HepG2 (cell line): ENCODE measurements at regions not wholly inside any gene's neighbourhood (a gene's known extent, or its start where the extent isn't known, plus 50 kb on each side); places are given as distances from the start of the nearest gene placed in this dataset.

Experiments used
- ATAC-seq: fragments of 200-7000 bp; cut with Tn5 transposase; 3 replicates; pipeline ENCODE4 v1.9.1; 2020; ENCODE audit warnings: mild to moderate bottlenecking, moderate library complexity
- BruUV-seq: library from RNA; stranded (reverse); fragments of 400-500 nt; replicated peaks from 2 replicates; lab custom pipeline; 2021; lab: Mats Ljungman, UMichigan
- CTCF ChIA-PET: fragments of 300-600 bp; formaldehyde crosslinking; extraction: SDS; loops from one replicate; lab custom pipeline; 2021; ENCODE audit warnings: low total read pairs, inconsistent platforms, low intra/inter-chr PET ratio; lab: Yijun Ruan, JAX
- POLR2A ChIA-PET: fragments of 350-600 bp; sonication (Branson Sonifier 250); formaldehyde crosslinking; loops from one replicate; lab custom pipeline; 2020; ENCODE audit warnings: antibody characterized with exemption, inconsistent platforms; lab: Yijun Ruan, JAX
- DNase-seq: peaks from one replicate; pipeline ENCODE4 v3.0.0-alpha.2; 2015; ENCODE audit warnings: low spot score
- FAIRE-seq: peaks from 3 replicates; lab custom pipeline; 2011; peaks lifted over from hg19 to GRCh38; lab: Jason Lieb, UNC
- H2AFZ ChIP-seq: one replicate; pipeline ENCODE4 v1.6.1; 2011; ENCODE audit warnings: low read length, inconsistent platforms
- H3K27ac ChIP-seq: fragments of 300-600 bp; 3 replicates; pipeline ENCODE4 v1.8.0; 2011; ENCODE audit warnings: mixed run types, mild to moderate bottlenecking, mixed read lengths, low read length, inconsistent platforms; ENCODE audit not compliant: insufficient read depth; ENCODE audit errors: extremely low read length
- H3K27me3 ChIP-seq, 2 experiments: fragments of 200-600 bp in 1 of 2; 2 replicates in 1 of 2; 3 replicates in 1 of 2; pipeline versions ENCODE4 v1.6.0 to v1.8.0; 2011; ENCODE audit warnings: low read length in 2 of 2, mild to moderate bottlenecking in 2 of 2, moderate library complexity in 2 of 2, inconsistent platforms in 1 of 2; ENCODE audit not compliant: insufficient read depth in 2 of 2, control insufficient read depth in 1 of 2
- H3K36me3 ChIP-seq, 2 experiments: fragments of 200-600 bp in 1 of 2; replicated peaks in 1 of 2; 2 replicates in 1 of 2; 3 replicates in 1 of 2; pipeline versions ENCODE4 v1.5.1 to v1.8.0; 2011; ENCODE audit warnings: low read length in 2 of 2, inconsistent platforms in 1 of 2; ENCODE audit not compliant: insufficient read depth in 2 of 2, control insufficient read depth in 1 of 2
- H3K4me1 ChIP-seq: 2 replicates; pipeline ENCODE4 v1.5.1; 2012; ENCODE audit warnings: low read length, inconsistent platforms; ENCODE audit not compliant: insufficient read depth
- H3K4me2 ChIP-seq: 2 replicates; pipeline ENCODE4 v1.6.0; 2011; ENCODE audit warnings: low read depth, low read length, inconsistent platforms
- H3K4me3 ChIP-seq, 3 experiments: fragments of 200-600 bp in 1 of 3; sonication (generic), shearing (Covaris generic) in 1 of 3; replicated peaks in 1 of 3; 2 replicates each; pipeline ENCODE4 v1.5.1; 2011 to 2016; ENCODE audit warnings: low read length in 3 of 3, inconsistent platforms in 2 of 3, low read depth in 2 of 3, mild to moderate bottlenecking in 2 of 3, control low read depth in 1 of 3, mixed read lengths in 1 of 3; ENCODE audit not compliant: insufficient read depth in 1 of 3
- H3K79me2 ChIP-seq: one replicate; pipeline ENCODE4 v1.6.1; 2011; ENCODE audit warnings: low read length, inconsistent platforms; ENCODE audit not compliant: insufficient read depth
- H3K9ac ChIP-seq: 2 replicates; pipeline ENCODE4 v1.6.0; 2011; ENCODE audit warnings: mild to moderate bottlenecking, low read depth, low read length, inconsistent platforms; ENCODE audit not compliant: insufficient read depth
- H3K9me3 ChIP-seq: 2 replicates; pipeline ENCODE4 v1.5.1; 2012; ENCODE audit warnings: mild to moderate bottlenecking, low read length
- H4K20me1 ChIP-seq: 2 replicates; pipeline ENCODE4 v1.6.0; 2011; ENCODE audit warnings: inconsistent platforms, mild to moderate bottlenecking, low read length, moderate library complexity; ENCODE audit not compliant: insufficient read depth
- EED ChIP-seq: sonication (generic); formaldehyde crosslinking; IDR thresholded peaks from 2 replicates; pipeline ENCODE4 v1.5.0; 2020; ENCODE audit warnings: mild to moderate bottlenecking, missing genetic modification reagents
- MAZ ChIP-seq, 2 experiments: sonication (generic) in 1 of 2; formaldehyde crosslinking in 1 of 2; IDR thresholded peaks; 2 replicates each; pipeline versions ENCODE4 v1.5.0 to v1.6.1; 2012 to 2020; ENCODE audit warnings: low read depth in 2 of 2, mild to moderate bottlenecking in 2 of 2, borderline replicate concordance in 1 of 2, improper control_type of control experiment in 1 of 2, low read length in 1 of 2, missing genetic modification reagents in 1 of 2, moderate library complexity in 1 of 2
- NR2F6 ChIP-seq, 2 experiments: IDR thresholded peaks; 2 replicates each; pipeline ENCODE4 v1.6.1; 2016; ENCODE audit warnings: antibody characterized with exemption in 1 of 2, mild to moderate bottlenecking in 1 of 2
- PRMT3 ChIP-seq: sonication (generic); formaldehyde crosslinking; IDR thresholded peaks from 2 replicates; pipeline ENCODE4 v1.8.1; 2022; ENCODE audit warnings: low read depth, mild to moderate bottlenecking, moderate library complexity, missing genetic modification reagents, borderline replicate concordance
- SIN3A ChIP-seq: IDR thresholded peaks from 2 replicates; pipeline ENCODE4 v1.6.1; 2011; ENCODE audit warnings: low read depth, mild to moderate bottlenecking, control low read depth, low read length, borderline replicate concordance
- ZC3H4 ChIP-seq: sonication (generic); formaldehyde crosslinking; IDR thresholded peaks from 2 replicates; pipeline ENCODE4 v1.4.0; 2020; ENCODE audit warnings: missing genetic modification reagents, borderline replicate concordance
- ZNF24 ChIP-seq: fragments of 450-650 bp; IDR thresholded peaks from 2 replicates; pipeline ENCODE4 v1.6.1; 2017; ENCODE audit warnings: antibody characterized with exemption, mild to moderate bottlenecking
- ZSCAN30 ChIP-seq: sonication (generic); formaldehyde crosslinking; IDR thresholded peaks from 2 replicates; pipeline ENCODE4 v1.5.0; 2020; ENCODE audit warnings: mild to moderate bottlenecking, missing genetic modification reagents
- in situ Hi-C: cut with HindIII; loops from 2 replicates; pipeline ENCODE4 v1.10.0; 2017; ENCODE audit warnings: low pct_unique_long_range_greater_than_20kb; ENCODE audit not compliant: extremely low pct_ligation_motif_present
- intact Hi-C: fragments of 100-400 bp; cut with micrococcal nuclease; formaldehyde crosslinking; loops from one replicate; pipeline ENCODE4 v1.10.0; 2022; ENCODE audit not compliant: unreplicated experiment
- TF ChIP-seq, protein P1 (sequence below): sonication (generic); formaldehyde crosslinking; IDR thresholded peaks from 2 replicates; pipeline ENCODE4 v1.4.0; 2020; ENCODE audit warnings: missing genetic modification reagents; ENCODE audit errors: not compliant biosample characterization
- TF ChIP-seq, protein P2 (sequence below): sonication (generic); formaldehyde crosslinking; IDR thresholded peaks from 2 replicates; pipeline ENCODE4 v1.8.0; 2022; ENCODE audit warnings: mild to moderate bottlenecking, missing genetic modification reagents, moderate library complexity
- TF ChIP-seq, protein P3 (sequence below): sonication (generic); formaldehyde crosslinking; IDR thresholded peaks from 2 replicates; pipeline ENCODE4 v1.4.0; 2020; ENCODE audit warnings: low read depth, mild to moderate bottlenecking, missing genetic modification reagents

DNA sequence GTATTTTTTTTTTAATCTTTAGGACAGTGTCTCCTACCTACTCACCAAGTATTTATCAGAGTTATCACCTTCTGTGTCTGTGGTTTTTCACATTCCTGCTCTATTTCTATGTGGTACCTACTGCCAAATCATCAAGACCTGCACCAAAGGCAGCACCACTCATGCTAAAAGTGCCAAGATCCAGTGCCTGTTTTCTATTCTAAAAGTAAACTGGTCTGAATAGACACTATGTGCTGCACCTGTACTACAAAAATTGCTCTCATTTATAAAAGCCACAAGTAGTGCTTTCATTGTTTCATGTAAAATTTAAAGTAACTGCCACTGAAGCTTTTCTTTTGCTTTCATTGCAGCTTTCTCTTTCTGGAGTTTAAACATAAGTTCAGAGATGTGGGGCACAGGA is 103.9 kb upstream of the GULP1 start:
- Histone ChIP-seq H4K20me1 (no peaks in the 10 kb centered on the region), H3K36me3 (no peaks in the 10 kb centered on the region), H3K4me2 (no peak overlapping the region), H3K79me2 (no peaks in the 10 kb centered on the region), H3K4me3 (no peak overlapping the region), H3K27ac (no peak overlapping the region), H2AFZ (no peak overlapping the region), H3K9me3 (no peaks in the 10 kb centered on the region), H3K27me3 (no peaks in the 10 kb centered on the region), H3K4me1 (no peaks in the 10 kb centered on the region), H3K9ac (no peak overlapping the region)
- intact Hi-C loops, result no loop called here
- ChIA-PET POLR2A (no interaction called here), CTCF (no interaction called here)
- DNase-seq (no peak), ATAC-seq (no peak), FAIRE-seq (no peak)
- in situ Hi-C loops, result no loop called here
- TF ChIP-seq EED (CRISPR knock-in tag) (no peak), NR2F6 (IDR thresholded peaks at IDR 0.05) (no peak), NR2F6 (CRISPR knock-in tag; IDR thresholded peaks at IDR 0.05) (no peak), ZC3H4 (CRISPR knock-in tag) (no peak), MAZ (IDR thresholded peaks at IDR 0.05; ENCODE audit: borderline replicate concordance, low read depth, low read length) (no peak), MAZ (CRISPR knock-in tag; IDR thresholded peaks at IDR 0.05; ENCODE audit: low read depth) (no peak), PRMT3 (CRISPR knock-in tag) (no peak), ZSCAN30 (no peak), SIN3A (no peak), ZNF24 (no peak)
- TF ChIP-seq, protein P1, sequence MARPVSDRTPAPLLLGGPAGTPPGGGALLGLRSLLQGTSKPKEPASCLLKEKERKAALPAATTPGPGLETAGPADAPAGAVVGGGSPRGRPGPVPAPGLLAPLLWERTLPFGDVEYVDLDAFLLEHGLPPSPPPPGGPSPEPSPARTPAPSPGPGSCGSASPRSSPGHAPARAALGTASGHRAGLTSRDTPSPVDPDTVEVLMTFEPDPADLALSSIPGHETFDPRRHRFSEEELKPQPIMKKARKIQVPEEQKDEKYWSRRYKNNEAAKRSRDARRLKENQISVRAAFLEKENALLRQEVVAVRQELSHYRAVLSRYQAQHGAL (CRISPR knock-in tag), result no peak
- TF ChIP-seq, protein P2, sequence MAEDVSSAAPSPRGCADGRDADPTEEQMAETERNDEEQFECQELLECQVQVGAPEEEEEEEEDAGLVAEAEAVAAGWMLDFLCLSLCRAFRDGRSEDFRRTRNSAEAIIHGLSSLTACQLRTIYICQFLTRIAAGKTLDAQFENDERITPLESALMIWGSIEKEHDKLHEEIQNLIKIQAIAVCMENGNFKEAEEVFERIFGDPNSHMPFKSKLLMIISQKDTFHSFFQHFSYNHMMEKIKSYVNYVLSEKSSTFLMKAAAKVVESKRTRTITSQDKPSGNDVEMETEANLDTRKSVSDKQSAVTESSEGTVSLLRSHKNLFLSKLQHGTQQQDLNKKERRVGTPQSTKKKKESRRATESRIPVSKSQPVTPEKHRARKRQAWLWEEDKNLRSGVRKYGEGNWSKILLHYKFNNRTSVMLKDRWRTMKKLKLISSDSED, result no peak
- TF ChIP-seq, protein P3, sequence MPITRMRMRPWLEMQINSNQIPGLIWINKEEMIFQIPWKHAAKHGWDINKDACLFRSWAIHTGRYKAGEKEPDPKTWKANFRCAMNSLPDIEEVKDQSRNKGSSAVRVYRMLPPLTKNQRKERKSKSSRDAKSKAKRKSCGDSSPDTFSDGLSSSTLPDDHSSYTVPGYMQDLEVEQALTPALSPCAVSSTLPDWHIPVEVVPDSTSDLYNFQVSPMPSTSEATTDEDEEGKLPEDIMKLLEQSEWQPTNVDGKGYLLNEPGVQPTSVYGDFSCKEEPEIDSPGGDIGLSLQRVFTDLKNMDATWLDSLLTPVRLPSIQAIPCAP, result no peak
- no TSS peak for BruUV-seq
